NCI-H2227 (cell line): ENCODE measurements at regions not wholly inside any gene's neighbourhood (a gene's known extent, or its start where the extent isn't known, plus 50 kb on each side); places are given as distances from the start of the nearest gene placed in this dataset.

ENCODE experiments used
- DNase-seq: peaks from one replicate; lab custom pipeline; 2025; ENCODE audit not compliant: unreplicated experiment; lab: John Stamatoyannopoulos, UW

- DNase-seq: no peak
These were observed 90.5 kb upstream of the DBX1 start for GRCh38 chr11:20250644-20251247.

GRCh38 chr11:20249796-20250195, 89.5 kb upstream of the DBX1 start:
- no peak for DNase-seq

- DNase-seq: no peak
These were observed 89.1 kb upstream of the DBX1 start for GRCh38 chr11:20249378-20249777.

GRCh38 chr11:20248871-20249270, 88.6 kb upstream of the DBX1 start:
- DNase-seq: no peak

GRCh38 chr11:20248121-20248772, 88.0 kb upstream of the DBX1 start:
- DNase-seq: no peak

GRCh38 chr11:20247591-20248007, 87.3 kb upstream of the DBX1 start:
- DNase-seq: no peak

GRCh38 chr11:20243974-20244373, 83.7 kb upstream of the DBX1 start:
- no peak for DNase-seq

- DNase-seq: no peak
These were observed 78.4 kb upstream of the DBX1 start for GRCh38 chr11:20238712-20239111.

- no peak for DNase-seq
These were observed 74.9 kb upstream of the DBX1 start for GRCh38 chr11:20235164-20235563.

- no peak for DNase-seq
These were observed 67.4 kb upstream of the DBX1 start for GRCh38 chr11:20227631-20228030.

GRCh38 chr11:20226933-20227332, 66.7 kb upstream of the DBX1 start:
- DNase-seq: no peak

GRCh38 chr11:20221566-20221965, 61.3 kb upstream of the DBX1 start:
- no peak for DNase-seq

- no peak for DNase-seq
These were observed 53.5 kb upstream of the DBX1 start for GRCh38 chr11:20213790-20214189.

- no peak for DNase-seq
These were observed 51.4 kb upstream of the DBX1 start for GRCh38 chr11:20211691-20212090.
